ENCODE measurements at regions not wholly inside any gene's neighbourhood (a gene's known extent, or its start where the extent isn't known, plus 50 kb on each side); places are given as distances from the start of the nearest gene placed in this dataset.
A peak's percentile ranks its signal among the peaks of the same experiment; 100 is the strongest.

DNA sequence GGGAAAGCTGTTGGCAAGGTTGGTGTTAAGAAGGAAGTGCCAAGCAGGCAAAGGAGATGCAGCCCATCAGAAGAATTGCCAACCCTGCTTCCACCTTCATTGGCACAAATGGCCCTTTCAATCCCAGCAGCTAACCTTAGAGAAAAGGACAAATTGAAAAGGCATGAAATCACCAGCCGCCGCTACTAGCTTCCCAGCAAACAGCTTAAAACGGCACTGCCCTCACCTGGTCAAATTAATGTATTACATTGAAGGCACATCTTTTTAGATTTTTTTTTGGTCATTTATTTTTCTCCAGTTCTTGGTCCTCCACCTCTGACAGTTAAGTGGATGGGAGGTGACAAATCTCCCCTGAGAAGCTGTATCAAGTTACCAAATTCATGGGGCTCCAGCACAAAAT lies 51.0 kb upstream of the NHSL2 start:
- Histone ChIP-seq H3K9me3 (ENCODE audit: control insufficient read depth, low read length) (no peaks in the 10 kb centered on the region), H3K4me1 (no peaks in the 10 kb centered on the region), H3K4me3 (ENCODE audit: low read depth, low read length) (no peak overlapping the region), H3K4me2 (ENCODE audit: low read length) (no peak overlapping the region), H3K27me3 (ENCODE audit: control insufficient read depth, insufficient read depth, low read length) (no peaks in the 10 kb centered on the region), H3K36me3 (ENCODE audit: control insufficient read depth, insufficient read depth, low read length) (no peaks in the 10 kb centered on the region), H3K79me2 (no peaks in the 10 kb centered on the region), H2AFZ (no peak overlapping the region), H3K27ac (no peak overlapping the region), H3K9ac (no peak overlapping the region)
- TF ChIP-seq, protein P1, sequence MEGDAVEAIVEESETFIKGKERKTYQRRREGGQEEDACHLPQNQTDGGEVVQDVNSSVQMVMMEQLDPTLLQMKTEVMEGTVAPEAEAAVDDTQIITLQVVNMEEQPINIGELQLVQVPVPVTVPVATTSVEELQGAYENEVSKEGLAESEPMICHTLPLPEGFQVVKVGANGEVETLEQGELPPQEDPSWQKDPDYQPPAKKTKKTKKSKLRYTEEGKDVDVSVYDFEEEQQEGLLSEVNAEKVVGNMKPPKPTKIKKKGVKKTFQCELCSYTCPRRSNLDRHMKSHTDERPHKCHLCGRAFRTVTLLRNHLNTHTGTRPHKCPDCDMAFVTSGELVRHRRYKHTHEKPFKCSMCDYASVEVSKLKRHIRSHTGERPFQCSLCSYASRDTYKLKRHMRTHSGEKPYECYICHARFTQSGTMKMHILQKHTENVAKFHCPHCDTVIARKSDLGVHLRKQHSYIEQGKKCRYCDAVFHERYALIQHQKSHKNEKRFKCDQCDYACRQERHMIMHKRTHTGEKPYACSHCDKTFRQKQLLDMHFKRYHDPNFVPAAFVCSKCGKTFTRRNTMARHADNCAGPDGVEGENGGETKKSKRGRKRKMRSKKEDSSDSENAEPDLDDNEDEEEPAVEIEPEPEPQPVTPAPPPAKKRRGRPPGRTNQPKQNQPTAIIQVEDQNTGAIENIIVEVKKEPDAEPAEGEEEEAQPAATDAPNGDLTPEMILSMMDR (IDR thresholded peaks at IDR 0.05): peak; percentile 50
